H9 (cell line): ENCODE measurements at regions not wholly inside any gene's neighbourhood (a gene's known extent, or its start where the extent isn't known, plus 50 kb on each side); places are given as distances from the start of the nearest gene placed in this dataset.

Experiments
- DNase-seq: peaks from one replicate; pipeline ENCODE4 v3.0.0-alpha.2; 2017
- H2AFZ ChIP-seq: one replicate; pipeline ENCODE4 v1.6.1; 2013; ENCODE audit warnings: mild to moderate bottlenecking, low read length, control low read depth, moderate library complexity
- H2AK5ac ChIP-seq: 2 replicates; pipeline ENCODE4 v1.6.1; 2013; ENCODE audit warnings: low read length, control low read depth, mixed read lengths; ENCODE audit not compliant: insufficient read length
- H2BK120ac ChIP-seq: one replicate; pipeline ENCODE4 v1.6.1; 2013; ENCODE audit warnings: low read depth, mild to moderate bottlenecking, low read length, control low read depth, inconsistent platforms; ENCODE audit not compliant: poor library complexity, severe bottlenecking
- H2BK12ac ChIP-seq: 2 replicates; pipeline ENCODE4 v1.6.1; 2013; ENCODE audit warnings: low read length, control low read depth, mixed read lengths, low read depth; ENCODE audit not compliant: insufficient read length
- H2BK15ac ChIP-seq: 2 replicates; pipeline ENCODE4 v1.6.1; 2013; ENCODE audit warnings: low read depth, low read length, control low read depth
- H2BK20ac ChIP-seq: one replicate; pipeline ENCODE4 v1.6.1; 2013; ENCODE audit warnings: low read depth, mild to moderate bottlenecking, low read length, control low read depth, inconsistent platforms; ENCODE audit not compliant: poor library complexity, severe bottlenecking
- H2BK5ac ChIP-seq: 2 replicates; pipeline ENCODE4 v1.6.1; 2013; ENCODE audit warnings: low read length, control low read depth, mixed read lengths; ENCODE audit not compliant: insufficient read length
- H3K14ac ChIP-seq: 2 replicates; pipeline ENCODE4 v1.6.1; 2013; ENCODE audit warnings: low read length, control low read depth; ENCODE audit not compliant: insufficient read depth
- H3K18ac ChIP-seq: 2 replicates; pipeline ENCODE4 v1.6.1; 2013; ENCODE audit warnings: low read depth, mild to moderate bottlenecking, mixed read lengths, low read length, control low read depth; ENCODE audit not compliant: insufficient read length
- H3K23ac ChIP-seq: 2 replicates; pipeline ENCODE4 v1.6.1; 2013; ENCODE audit warnings: low read length, control low read depth, mixed read lengths, low read depth; ENCODE audit not compliant: insufficient read length
- H3K23me2 ChIP-seq: 2 replicates; pipeline ENCODE4 v1.6.1; 2013; ENCODE audit warnings: low read depth, mild to moderate bottlenecking, mixed read lengths, low read length, control low read depth; ENCODE audit not compliant: insufficient read length, poor library complexity, severe bottlenecking
- H3K27ac ChIP-seq: 2 replicates; pipeline ENCODE4 v1.5.1; 2013; ENCODE audit warnings: low read length, control low read depth, mixed read lengths, low read depth; ENCODE audit not compliant: insufficient read length
- H3K27me3 ChIP-seq: 2 replicates; pipeline ENCODE4 v1.6.1; 2013; ENCODE audit warnings: low read length, control low read depth, inconsistent platforms; ENCODE audit not compliant: insufficient read depth
- H3K4ac ChIP-seq: 2 replicates; pipeline ENCODE4 v1.6.1; 2013; ENCODE audit warnings: low read depth, mild to moderate bottlenecking, control low read depth, inconsistent platforms, low read length, moderate library complexity
- H3K4me1 ChIP-seq: 2 replicates; pipeline ENCODE4 v1.6.1; 2013; ENCODE audit warnings: low read length, control low read depth, inconsistent platforms; ENCODE audit not compliant: insufficient read depth
- H3K4me2 ChIP-seq: 2 replicates; pipeline ENCODE4 v1.6.1; 2013; ENCODE audit warnings: low read length, control low read depth, mixed read lengths; ENCODE audit not compliant: insufficient read length, insufficient read depth
- H3K56ac ChIP-seq: 2 replicates; pipeline ENCODE4 v1.6.1; 2013; ENCODE audit warnings: low read depth, mild to moderate bottlenecking, mixed read lengths, low read length, control low read depth; ENCODE audit not compliant: insufficient read length
- H3K79me1 ChIP-seq: 2 replicates; pipeline ENCODE4 v1.6.1; 2013; ENCODE audit warnings: low read depth, mild to moderate bottlenecking, moderate library complexity, low read length, control low read depth, inconsistent platforms; ENCODE audit not compliant: insufficient read depth, poor library complexity, severe bottlenecking
- H3K79me2 ChIP-seq: 2 replicates; pipeline ENCODE4 v1.6.1; 2013; ENCODE audit warnings: low read length, control low read depth, inconsistent platforms; ENCODE audit not compliant: insufficient read depth
- H3K9ac ChIP-seq: 2 replicates; pipeline ENCODE4 v1.6.1; 2013; ENCODE audit warnings: low read length, control low read depth, mixed read lengths; ENCODE audit not compliant: insufficient read length; ENCODE audit errors: extremely low read depth
- H3K9me3 ChIP-seq: one replicate; pipeline ENCODE4 v1.6.1; 2013; ENCODE audit warnings: low read depth, low read length, inconsistent platforms; ENCODE audit not compliant: control insufficient read depth
- H3T11ph ChIP-seq: one replicate; pipeline ENCODE4 v1.6.1; 2013; ENCODE audit warnings: mild to moderate bottlenecking, low read length, control low read depth, inconsistent platforms
- H4K20me1 ChIP-seq: one replicate; pipeline ENCODE4 v1.6.1; 2013; ENCODE audit not compliant: control insufficient read depth, insufficient read length, insufficient read depth
- H4K5ac ChIP-seq: 2 replicates; pipeline ENCODE4 v1.6.1; 2013; ENCODE audit warnings: low read depth, mild to moderate bottlenecking, mixed read lengths, low read length, control low read depth; ENCODE audit not compliant: insufficient read length
- H4K8ac ChIP-seq: replicated peaks from 2 replicates; pipeline ENCODE4 v1.6.1; 2013; ENCODE audit warnings: low read length, control low read depth, mixed read lengths, low read depth; ENCODE audit not compliant: insufficient read length
- H4K91ac ChIP-seq: 2 replicates; pipeline ENCODE4 v1.6.1; 2013; ENCODE audit warnings: low read depth, mild to moderate bottlenecking, moderate library complexity, mixed read lengths, low read length, control low read depth; ENCODE audit not compliant: insufficient read length
- H3K27ac Mint-ChIP-seq, 3 experiments: 2 replicates in 2 of 3; 3 replicates in 1 of 3; pipeline ENCODE4 v1.8.0; 2020 to 2021; ENCODE audit warnings: mixed read lengths in 3 of 3, mild to moderate bottlenecking in 1 of 3, moderate library complexity in 1 of 3
- H3K27me3 Mint-ChIP-seq: 2 replicates; pipeline ENCODE4 v1.8.0; 2021; ENCODE audit warnings: low read depth, mild to moderate bottlenecking, moderate library complexity, mixed read lengths
- H3K36me3 Mint-ChIP-seq, 3 experiments: 2 replicates in 2 of 3; 3 replicates in 1 of 3; pipeline ENCODE4 v1.8.0; 2020 to 2021; ENCODE audit warnings: low read depth in 3 of 3, mixed read lengths in 3 of 3; ENCODE audit not compliant: insufficient read depth in 1 of 3
- H3K4me1 Mint-ChIP-seq, 2 experiments: 2 replicates each; pipeline ENCODE4 v1.8.0; 2020; ENCODE audit warnings: mixed read lengths in 2 of 2
- H3K4me3 Mint-ChIP-seq, 2 experiments: 2 replicates in 1 of 2; 3 replicates in 1 of 2; pipeline ENCODE4 v1.8.0; 2020 to 2021; ENCODE audit warnings: mild to moderate bottlenecking in 2 of 2, mixed read lengths in 2 of 2, moderate library complexity in 1 of 2
- H3K9me3 Mint-ChIP-seq, 2 experiments: 2 replicates in 1 of 2; 3 replicates in 1 of 2; pipeline ENCODE4 v1.8.0; 2020; ENCODE audit warnings: mild to moderate bottlenecking in 2 of 2, mixed read lengths in 2 of 2, moderate library complexity in 1 of 2
- WGBS: extraction: QIAGEN DNeasy Blood & Tissue Kit; methylation state at CpG from one replicate; pipeline ENCODE4 v1.1.7; 2013; ENCODE audit warnings: missing lambda C conversion rate, low lambda C conversion rate, mixed read lengths; ENCODE audit not compliant: insufficient read length; ENCODE audit errors: extremely low coverage; 5-methylcytosine and 5-hydroxymethylcytosine counted together
- TF ChIP-seq, protein P1 (sequence below): fragments of 200-600 bp; sonication (generic); conservative IDR thresholded peaks from 3 replicates; pipeline ENCODE4 v1.8.0; 2021; ENCODE audit warnings: antibody characterized with exemption, mild to moderate bottlenecking

GRCh38 chr1:232890340-232890943 lies 60.0 kb upstream of the NTPCR start:
- Histone ChIP-seq H3K9me3 (peaks cover 6% of the 10 kb centered on the region), H3K56ac (no peak overlapping the region), H4K91ac (no peak overlapping the region), H3K23ac (no peak overlapping the region), H3K4ac (no peak overlapping the region), H4K8ac (no peak overlapping the region), H3K4me2 (no peak overlapping the region), H3K14ac (no peak overlapping the region), H3K79me2 (no peaks in the 10 kb centered on the region), H3K79me1 (no peaks in the 10 kb centered on the region), H4K20me1 (no peaks in the 10 kb centered on the region), H4K5ac (no peak overlapping the region), H3K9ac (no peak overlapping the region), H3K18ac (no peak overlapping the region), H3K27me3 (no peaks in the 10 kb centered on the region), H2BK20ac (no peak overlapping the region), H3K27ac (no peak overlapping the region), H2BK120ac (no peak overlapping the region), H3K23me2 (no peaks in the 10 kb centered on the region), H2AK5ac (no peak overlapping the region), H3K4me1 (no peaks in the 10 kb centered on the region), H2BK15ac (no peak overlapping the region), H2BK5ac (no peak overlapping the region), H2BK12ac (no peak overlapping the region), H2AFZ (no peak overlapping the region), H3T11ph (no peak overlapping the region)
- peaks cover 6% of the 10 kb centered on the region for H3K27me3 Mint-ChIP-seq
- H3K4me1 Mint-ChIP-seq = 0 out of 4 replicates have a peak, but pooled peaks cover 0 to 6% of the 10 kb centered on the region in 2 experiments
- peaks cover 8 to 18% of the 10 kb centered on the region in 2 experiments; a peak in 3 of 5 replicates for H3K9me3 Mint-ChIP-seq
- WGBS = no CpG with 5 or more reads among the region's 5 CpGs
- TF ChIP-seq, protein P1, sequence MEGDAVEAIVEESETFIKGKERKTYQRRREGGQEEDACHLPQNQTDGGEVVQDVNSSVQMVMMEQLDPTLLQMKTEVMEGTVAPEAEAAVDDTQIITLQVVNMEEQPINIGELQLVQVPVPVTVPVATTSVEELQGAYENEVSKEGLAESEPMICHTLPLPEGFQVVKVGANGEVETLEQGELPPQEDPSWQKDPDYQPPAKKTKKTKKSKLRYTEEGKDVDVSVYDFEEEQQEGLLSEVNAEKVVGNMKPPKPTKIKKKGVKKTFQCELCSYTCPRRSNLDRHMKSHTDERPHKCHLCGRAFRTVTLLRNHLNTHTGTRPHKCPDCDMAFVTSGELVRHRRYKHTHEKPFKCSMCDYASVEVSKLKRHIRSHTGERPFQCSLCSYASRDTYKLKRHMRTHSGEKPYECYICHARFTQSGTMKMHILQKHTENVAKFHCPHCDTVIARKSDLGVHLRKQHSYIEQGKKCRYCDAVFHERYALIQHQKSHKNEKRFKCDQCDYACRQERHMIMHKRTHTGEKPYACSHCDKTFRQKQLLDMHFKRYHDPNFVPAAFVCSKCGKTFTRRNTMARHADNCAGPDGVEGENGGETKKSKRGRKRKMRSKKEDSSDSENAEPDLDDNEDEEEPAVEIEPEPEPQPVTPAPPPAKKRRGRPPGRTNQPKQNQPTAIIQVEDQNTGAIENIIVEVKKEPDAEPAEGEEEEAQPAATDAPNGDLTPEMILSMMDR = no peak
- H3K27ac Mint-ChIP-seq = no peak overlapping the region
- H3K36me3 Mint-ChIP-seq = peaks cover 0 to 6% (median 3%) of the 10 kb centered on the region in 3 experiments; a peak in 4 of 7 replicates
- no peak overlapping the region for H3K4me3 Mint-ChIP-seq
- DNase-seq = no peak
